HEK293 (cell line): ENCODE measurements at regions not wholly inside any gene's neighbourhood (a gene's known extent, or its start where the extent isn't known, plus 50 kb on each side); places are given as distances from the start of the nearest gene placed in this dataset.

Experiments used
- CTCF ChIA-PET: fragments of 350-600 bp; formaldehyde crosslinking; extraction: SDS; loops from one replicate; lab custom pipeline; 2021; ENCODE audit warnings: antibody characterized with exemption; lab: Yijun Ruan, JAX
- POLR2A ChIA-PET: fragments of 300-600 bp; formaldehyde crosslinking; extraction: SDS; loops from one replicate; lab custom pipeline; 2020; ENCODE audit warnings: antibody characterized with exemption, inconsistent platforms; lab: Yijun Ruan, JAX
- H3K27ac ChIP-seq: fragments of 200-500 bp; sonication (Bioruptor generic); 2 replicates; pipeline ENCODE4 v1.5.1; 2014; ENCODE audit warnings: low read depth, low read length, control low read depth, inconsistent platforms; ENCODE audit errors: extremely low read depth
- H3K36me3 ChIP-seq, 2 experiments: fragments of 200-500 bp in 1 of 2; sonication (Bioruptor generic) in 1 of 2; 1 replicate in 1 of 2; 2 replicates in 1 of 2; pipeline ENCODE4 v1.5.1; 2014 to 2017; ENCODE audit warnings: inconsistent platforms in 2 of 2, low read length in 2 of 2; ENCODE audit not compliant: control insufficient read depth in 2 of 2, insufficient read depth in 1 of 2
- H3K4me1 ChIP-seq: fragments of 200-500 bp; sonication (Bioruptor generic); 2 replicates; pipeline ENCODE4 v1.5.1; 2014; ENCODE audit warnings: mild to moderate bottlenecking, low read length, inconsistent platforms; ENCODE audit not compliant: control insufficient read depth, insufficient read depth
- H3K4me3 ChIP-seq: 2 replicates; pipeline ENCODE4 v1.5.1; 2011; ENCODE audit warnings: low read depth, mild to moderate bottlenecking, control low read depth, low read length, moderate library complexity
- H3K9me3 ChIP-seq: fragments of 200-500 bp; sonication (Bioruptor generic); 2 replicates; pipeline ENCODE4 v1.5.1; 2014; ENCODE audit warnings: low read depth, low read length, inconsistent platforms; ENCODE audit not compliant: control insufficient read depth, insufficient read depth
- BCL11A ChIP-seq: fragments of 450-650 bp; formaldehyde crosslinking; IDR thresholded peaks from 2 replicates; pipeline ENCODE4 v1.5.1; 2016; ENCODE audit warnings: low read depth, missing biosample characterization, missing genetic modification characterization
- MYNN ChIP-seq: fragments of 450-650 bp; formaldehyde crosslinking; IDR thresholded peaks from 2 replicates; pipeline ENCODE4 v1.5.1; 2016; ENCODE audit warnings: missing biosample characterization, missing genetic modification characterization, borderline replicate concordance
- REPIN1 ChIP-seq: fragments of 450-650 bp; formaldehyde crosslinking; IDR thresholded peaks from 2 replicates; pipeline ENCODE4 v1.5.1; 2017; ENCODE audit warnings: missing biosample characterization, missing genetic modification characterization, low read depth
- SCRT2 ChIP-seq: fragments of 450-650 bp; formaldehyde crosslinking; IDR thresholded peaks from 2 replicates; pipeline ENCODE4 v1.5.1; 2016; ENCODE audit warnings: missing biosample characterization, missing genetic modification characterization
- SP3 ChIP-seq: fragments of 450-650 bp; formaldehyde crosslinking; IDR thresholded peaks from 2 replicates; pipeline ENCODE4 v1.5.1; 2016; ENCODE audit warnings: missing biosample characterization, missing genetic modification characterization
- YY1 ChIP-seq: fragments of 450-650 bp; formaldehyde crosslinking; IDR thresholded peaks from 2 replicates; pipeline ENCODE4 v1.5.1; 2018; ENCODE audit warnings: missing biosample characterization, missing genetic modification characterization
- ZFP3 ChIP-seq: fragments of 450-650 bp; formaldehyde crosslinking; IDR thresholded peaks from 2 replicates; pipeline ENCODE4 v1.5.1; 2016; ENCODE audit warnings: low read depth, missing biosample characterization, missing genetic modification characterization
- ZNF132 ChIP-seq: fragments of 450-650 bp; formaldehyde crosslinking; IDR thresholded peaks from 2 replicates; pipeline ENCODE4 v1.5.1; 2017; ENCODE audit warnings: missing biosample characterization, missing genetic modification characterization, borderline replicate concordance
- ZNF16 ChIP-seq: fragments of 450-650 bp; formaldehyde crosslinking; IDR thresholded peaks from 2 replicates; pipeline ENCODE4 v1.5.1; 2016; ENCODE audit warnings: low read depth, missing biosample characterization, missing genetic modification characterization
- ZNF169 ChIP-seq: fragments of 450-650 bp; formaldehyde crosslinking; IDR thresholded peaks from 2 replicates; pipeline ENCODE4 v1.5.1; 2016; ENCODE audit warnings: missing biosample characterization, missing genetic modification characterization
- ZNF266 ChIP-seq: fragments of 450-650 bp; formaldehyde crosslinking; IDR thresholded peaks from 2 replicates; pipeline ENCODE4 v1.5.1; 2016; ENCODE audit warnings: missing biosample characterization, missing genetic modification characterization, low read depth
- ZNF292 ChIP-seq: fragments of 450-650 bp; formaldehyde crosslinking; IDR thresholded peaks from 2 replicates; pipeline ENCODE4 v1.5.1; 2016; ENCODE audit warnings: low read depth, missing biosample characterization, missing genetic modification characterization, borderline replicate concordance
- ZNF354C ChIP-seq: fragments of 450-650 bp; formaldehyde crosslinking; IDR thresholded peaks from 2 replicates; pipeline ENCODE4 v1.5.1; 2016; ENCODE audit warnings: missing biosample characterization, missing genetic modification characterization, low read depth, borderline replicate concordance
- ZNF37A ChIP-seq: fragments of 450-650 bp; IDR thresholded peaks from 2 replicates; pipeline ENCODE4 v1.5.1; 2018; ENCODE audit warnings: missing biosample characterization, missing genetic modification characterization
- ZNF416 ChIP-seq: fragments of 450-650 bp; formaldehyde crosslinking; IDR thresholded peaks from 2 replicates; pipeline ENCODE4 v1.5.1; 2016; ENCODE audit warnings: missing biosample characterization, missing genetic modification characterization
- ZNF426 ChIP-seq: fragments of 450-650 bp; formaldehyde crosslinking; IDR thresholded peaks from 2 replicates; pipeline ENCODE4 v1.5.1; 2017; ENCODE audit warnings: missing biosample characterization, missing genetic modification characterization, mild to moderate bottlenecking, inconsistent platforms, moderate library complexity
- ZNF514 ChIP-seq: fragments of 450-650 bp; formaldehyde crosslinking; IDR thresholded peaks from 2 replicates; pipeline ENCODE4 v1.5.1; 2016; ENCODE audit warnings: missing biosample characterization, missing genetic modification characterization
- ZNF529 ChIP-seq: fragments of 450-650 bp; formaldehyde crosslinking; IDR thresholded peaks from 2 replicates; pipeline ENCODE4 v1.5.1; 2017; ENCODE audit warnings: missing genetic modification characterization, missing biosample characterization; ENCODE audit not compliant: insufficient replicate concordance
- ZNF623 ChIP-seq: fragments of 450-650 bp; formaldehyde crosslinking; IDR thresholded peaks from 2 replicates; pipeline ENCODE4 v1.5.1; 2016; ENCODE audit warnings: missing biosample characterization, missing genetic modification characterization
- ZNF624 ChIP-seq: fragments of 450-650 bp; formaldehyde crosslinking; IDR thresholded peaks from 2 replicates; pipeline ENCODE4 v1.5.1; 2017; ENCODE audit warnings: missing biosample characterization, missing genetic modification characterization
- ZNF626 ChIP-seq: fragments of 450-650 bp; sonication (Bioruptor Pico); formaldehyde crosslinking; IDR thresholded peaks from 2 replicates; pipeline ENCODE4 v1.5.1; 2018; ENCODE audit warnings: missing biosample characterization, missing genetic modification characterization, inconsistent platforms
- ZNF677 ChIP-seq: fragments of 450-650 bp; IDR thresholded peaks from 2 replicates; pipeline ENCODE4 v1.5.0; 2018; ENCODE audit warnings: missing biosample characterization, mild to moderate bottlenecking, missing genetic modification characterization, moderate library complexity
- ZNF785 ChIP-seq: fragments of 450-650 bp; formaldehyde crosslinking; IDR thresholded peaks from 2 replicates; pipeline ENCODE4 v1.5.1; 2016; ENCODE audit warnings: missing biosample characterization, missing genetic modification characterization
- ZNF791 ChIP-seq: fragments of 450-650 bp; formaldehyde crosslinking; IDR thresholded peaks from 2 replicates; pipeline ENCODE4 v1.5.1; 2016; ENCODE audit warnings: missing biosample characterization, missing genetic modification characterization
- ZNF792 ChIP-seq: fragments of 450-650 bp; formaldehyde crosslinking; IDR thresholded peaks from 2 replicates; pipeline ENCODE4 v1.5.1; 2016; ENCODE audit warnings: missing biosample characterization, missing genetic modification characterization
- TF ChIP-seq, protein P1 (sequence below): fragments of 450-650 bp; IDR thresholded peaks from 2 replicates; pipeline ENCODE4 v1.5.1; 2018; ENCODE audit warnings: missing biosample characterization, missing genetic modification characterization
- TF ChIP-seq, protein P2 (sequence below): fragments of 450-650 bp; formaldehyde crosslinking; IDR thresholded peaks from 2 replicates; pipeline ENCODE4 v1.5.1; 2016; ENCODE audit warnings: missing biosample characterization, missing genetic modification characterization
- TF ChIP-seq, protein P3 (sequence below): fragments of 450-650 bp; formaldehyde crosslinking; IDR thresholded peaks from 2 replicates; pipeline ENCODE4 v1.5.1; 2016; ENCODE audit warnings: missing biosample characterization, missing genetic modification characterization
- TF ChIP-seq, protein P4 (sequence below): fragments of 450-650 bp; formaldehyde crosslinking; IDR thresholded peaks from 2 replicates; pipeline ENCODE4 v1.5.1; 2016; ENCODE audit warnings: missing biosample characterization, missing genetic modification characterization

DNA sequence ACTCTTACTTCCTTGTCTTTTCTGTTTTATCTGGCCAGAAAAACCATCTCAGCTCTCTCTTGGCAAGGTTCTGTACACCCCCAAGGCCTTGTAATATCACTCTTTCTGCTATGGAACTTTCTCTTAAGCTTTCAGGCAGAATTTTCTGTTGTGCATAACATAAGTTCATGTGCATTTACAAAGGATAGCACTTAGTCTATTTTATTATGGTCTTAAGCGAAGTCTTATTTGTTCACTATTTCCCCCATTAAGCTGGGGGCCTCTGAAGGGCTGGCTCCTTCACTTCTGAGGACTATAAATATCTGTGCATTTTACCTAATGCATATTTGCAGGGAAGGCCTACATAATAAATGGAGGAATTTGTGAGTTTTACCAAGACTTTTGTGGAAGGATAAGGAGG lies 1393.4 kb downstream of the FAM181B start:
- POLR2A ChIA-PET: no interaction called here
- no peak for TF ChIP-seq ZNF292 (tag by site-specific recombination)
- no peak for TF ChIP-seq ZNF416 (tag by site-specific recombination)
- TF ChIP-seq ZNF354C (tag by site-specific recombination): no peak
- TF ChIP-seq ZNF791 (tag by site-specific recombination): no peak
- TF ChIP-seq MYNN (tag by site-specific recombination): no peak

DNA sequence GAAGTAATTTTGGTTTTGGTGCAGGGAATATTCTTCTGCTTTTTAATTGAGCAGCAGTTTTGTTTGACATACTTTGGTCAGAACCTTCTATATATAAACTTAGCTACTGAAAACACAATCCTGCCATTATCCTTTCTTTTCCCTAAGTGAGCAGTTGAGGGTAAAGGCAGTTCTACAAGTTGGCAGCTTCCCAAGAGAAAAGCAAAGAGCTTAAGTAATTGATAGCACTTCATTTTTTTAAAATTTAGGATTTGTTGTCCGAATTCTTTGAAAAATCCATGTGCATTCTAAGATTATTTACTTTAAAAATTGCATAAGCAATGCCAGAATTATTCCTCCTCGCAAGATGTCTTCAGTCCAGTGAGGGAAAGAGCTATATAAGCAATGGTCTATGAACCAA lies 1394.1 kb downstream of the FAM181B start:
- Histone ChIP-seq H3K36me3 (no peaks in the 10 kb centered on the region), H3K4me3 (no peak overlapping the region), H3K4me1 (no peaks in the 10 kb centered on the region), H3K9me3 (no peaks in the 10 kb centered on the region), H3K27ac (no peak overlapping the region)
- ChIA-PET POLR2A (no interaction called here), CTCF (no interaction called here)
- no peak for TF ChIP-seq ZNF37A (tag by site-specific recombination)
- no peak for TF ChIP-seq REPIN1 (tag by site-specific recombination)
- TF ChIP-seq SCRT2 (tag by site-specific recombination): no peak
- TF ChIP-seq ZNF514 (tag by site-specific recombination): no peak
- no peak for TF ChIP-seq ZNF426 (tag by site-specific recombination)
- no peak for TF ChIP-seq ZNF624
- TF ChIP-seq BCL11A (tag by site-specific recombination): no peak
- no peak for TF ChIP-seq ZNF623 (tag by site-specific recombination)
- no peak for TF ChIP-seq ZNF529 (tag by site-specific recombination)
- TF ChIP-seq ZFP3 (tag by site-specific recombination): no peak
- TF ChIP-seq ZNF266 (tag by site-specific recombination): no peak

More for the DNA sequence above, 1393.4 kb downstream of the FAM181B start:
- Histone ChIP-seq H3K9me3 (no peaks in the 10 kb centered on the region), H3K4me3 (no peak overlapping the region), H3K36me3 (no peaks in the 10 kb centered on the region), H3K27ac (no peak overlapping the region), H3K4me1 (no peaks in the 10 kb centered on the region)
- CTCF ChIA-PET: no interaction called here

DNA sequence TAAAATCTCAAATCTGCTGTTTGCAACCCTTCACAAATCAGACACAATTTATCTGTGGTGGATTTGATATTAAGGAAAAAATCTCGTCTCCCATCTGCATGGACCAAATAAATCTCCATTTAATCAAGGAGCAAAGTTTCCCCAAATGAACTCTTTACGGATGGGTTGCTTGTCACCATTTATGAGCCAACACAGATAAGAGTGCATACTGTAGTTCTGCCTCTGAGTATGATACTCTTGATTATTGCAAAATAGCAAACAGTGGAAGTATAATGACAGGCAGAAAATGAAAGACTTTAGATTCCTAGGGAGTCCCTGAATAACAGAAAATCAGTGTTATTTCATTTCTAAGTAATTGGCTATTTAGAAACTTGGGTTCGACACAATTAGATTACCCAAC lies 1395.9 kb downstream of the FAM181B start:
- Histone ChIP-seq H3K36me3 (no peaks in the 10 kb centered on the region), H3K9me3 (no peaks in the 10 kb centered on the region), H3K27ac (no peak overlapping the region), H3K4me1 (no peaks in the 10 kb centered on the region), H3K4me3 (no peak overlapping the region)
- ChIA-PET CTCF (no interaction called here), POLR2A (no interaction called here)
- no peak for TF ChIP-seq ZNF785 (tag by site-specific recombination)
- TF ChIP-seq, protein P1, sequence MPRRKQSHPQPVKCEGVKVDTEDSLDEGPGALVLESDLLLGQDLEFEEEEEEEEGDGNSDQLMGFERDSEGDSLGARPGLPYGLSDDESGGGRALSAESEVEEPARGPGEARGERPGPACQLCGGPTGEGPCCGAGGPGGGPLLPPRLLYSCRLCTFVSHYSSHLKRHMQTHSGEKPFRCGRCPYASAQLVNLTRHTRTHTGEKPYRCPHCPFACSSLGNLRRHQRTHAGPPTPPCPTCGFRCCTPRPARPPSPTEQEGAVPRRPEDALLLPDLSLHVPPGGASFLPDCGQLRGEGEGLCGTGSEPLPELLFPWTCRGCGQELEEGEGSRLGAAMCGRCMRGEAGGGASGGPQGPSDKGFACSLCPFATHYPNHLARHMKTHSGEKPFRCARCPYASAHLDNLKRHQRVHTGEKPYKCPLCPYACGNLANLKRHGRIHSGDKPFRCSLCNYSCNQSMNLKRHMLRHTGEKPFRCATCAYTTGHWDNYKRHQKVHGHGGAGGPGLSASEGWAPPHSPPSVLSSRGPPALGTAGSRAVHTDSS (tag by site-specific recombination): no peak
- TF ChIP-seq ZNF132: no peak
- no peak for TF ChIP-seq ZNF677 (tag by site-specific recombination)
- TF ChIP-seq, protein P2, sequence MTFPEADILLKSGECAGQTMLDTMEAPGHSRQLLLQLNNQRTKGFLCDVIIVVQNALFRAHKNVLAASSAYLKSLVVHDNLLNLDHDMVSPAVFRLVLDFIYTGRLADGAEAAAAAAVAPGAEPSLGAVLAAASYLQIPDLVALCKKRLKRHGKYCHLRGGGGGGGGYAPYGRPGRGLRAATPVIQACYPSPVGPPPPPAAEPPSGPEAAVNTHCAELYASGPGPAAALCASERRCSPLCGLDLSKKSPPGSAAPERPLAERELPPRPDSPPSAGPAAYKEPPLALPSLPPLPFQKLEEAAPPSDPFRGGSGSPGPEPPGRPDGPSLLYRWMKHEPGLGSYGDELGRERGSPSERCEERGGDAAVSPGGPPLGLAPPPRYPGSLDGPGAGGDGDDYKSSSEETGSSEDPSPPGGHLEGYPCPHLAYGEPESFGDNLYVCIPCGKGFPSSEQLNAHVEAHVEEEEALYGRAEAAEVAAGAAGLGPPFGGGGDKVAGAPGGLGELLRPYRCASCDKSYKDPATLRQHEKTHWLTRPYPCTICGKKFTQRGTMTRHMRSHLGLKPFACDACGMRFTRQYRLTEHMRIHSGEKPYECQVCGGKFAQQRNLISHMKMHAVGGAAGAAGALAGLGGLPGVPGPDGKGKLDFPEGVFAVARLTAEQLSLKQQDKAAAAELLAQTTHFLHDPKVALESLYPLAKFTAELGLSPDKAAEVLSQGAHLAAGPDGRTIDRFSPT: no peak
- TF ChIP-seq ZNF16 (tag by site-specific recombination): no peak
- TF ChIP-seq, protein P3, sequence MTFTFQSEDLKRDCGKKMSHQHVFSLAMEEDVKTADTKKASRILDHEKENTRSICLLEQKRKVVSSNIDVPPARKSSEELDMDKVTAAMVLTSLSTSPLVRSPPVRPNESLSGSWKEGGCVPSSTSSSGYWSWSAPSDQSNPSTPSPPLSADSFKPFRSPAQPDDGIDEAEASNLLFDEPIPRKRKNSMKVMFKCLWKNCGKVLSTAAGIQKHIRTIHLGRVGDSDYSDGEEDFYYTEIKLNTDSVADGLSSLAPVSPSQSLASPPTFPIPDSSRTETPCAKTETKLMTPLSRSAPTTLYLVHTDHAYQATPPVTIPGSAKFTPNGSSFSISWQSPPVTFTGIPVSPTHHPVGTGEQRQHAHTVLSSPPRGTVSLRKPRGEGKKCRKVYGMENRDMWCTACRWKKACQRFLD (tag by site-specific recombination): no peak
- TF ChIP-seq, protein P4, sequence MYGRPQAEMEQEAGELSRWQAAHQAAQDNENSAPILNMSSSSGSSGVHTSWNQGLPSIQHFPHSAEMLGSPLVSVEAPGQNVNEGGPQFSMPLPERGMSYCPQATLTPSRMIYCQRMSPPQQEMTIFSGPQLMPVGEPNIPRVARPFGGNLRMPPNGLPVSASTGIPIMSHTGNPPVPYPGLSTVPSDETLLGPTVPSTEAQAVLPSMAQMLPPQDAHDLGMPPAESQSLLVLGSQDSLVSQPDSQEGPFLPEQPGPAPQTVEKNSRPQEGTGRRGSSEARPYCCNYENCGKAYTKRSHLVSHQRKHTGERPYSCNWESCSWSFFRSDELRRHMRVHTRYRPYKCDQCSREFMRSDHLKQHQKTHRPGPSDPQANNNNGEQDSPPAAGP (tag by site-specific recombination): no peak
- TF ChIP-seq SP3 (tag by site-specific recombination): no peak
- no peak for TF ChIP-seq YY1 (tag by site-specific recombination)
- TF ChIP-seq ZNF169 (tag by site-specific recombination): no peak
- no peak for TF ChIP-seq ZNF791 (tag by site-specific recombination)
- no peak for TF ChIP-seq ZNF626
- TF ChIP-seq ZNF792 (tag by site-specific recombination): no peak
